OCI-LY1 (cell line): ENCODE measurements at regions not wholly inside any gene's neighbourhood (a gene's known extent, or its start where the extent isn't known, plus 50 kb on each side); places are given as distances from the start of the nearest gene placed in this dataset.

ENCODE experiments used
- H2AFZ ChIP-seq: fragments of 200-600 bp; sonication (generic), shearing (Covaris generic); 2 replicates; pipeline ENCODE4 v1.6.0; 2014; ENCODE audit warnings: antibody characterized with exemption, mild to moderate bottlenecking, low read length
- H3F3A ChIP-seq: fragments of 200-600 bp; sonication (generic), shearing (Covaris generic); 2 replicates; pipeline ENCODE4 v1.6.0; 2014; ENCODE audit warnings: mild to moderate bottlenecking, antibody characterized with exemption, low read length, moderate library complexity; ENCODE audit not compliant: insufficient read depth
- H3K27ac ChIP-seq: fragments of 200-600 bp; sonication (generic); 2 replicates; pipeline ENCODE4 v1.5.1; 2014; ENCODE audit warnings: low read length, mixed run types, mild to moderate bottlenecking, low read depth; ENCODE audit not compliant: poor library complexity, severe bottlenecking
- H3K27me3 ChIP-seq: fragments of 200-600 bp; sonication (generic); 2 replicates; pipeline ENCODE4 v1.6.0; 2014; ENCODE audit warnings: antibody characterized with exemption, mild to moderate bottlenecking, low read length, moderate library complexity; ENCODE audit not compliant: insufficient read depth
- H3K36me3 ChIP-seq: fragments of 200-600 bp; sonication (generic); 2 replicates; pipeline ENCODE4 v1.6.1; 2014; ENCODE audit warnings: mild to moderate bottlenecking, antibody characterized with exemption, low read length, moderate library complexity, mixed read lengths; ENCODE audit not compliant: insufficient read depth
- H3K4me1 ChIP-seq: fragments of 200-600 bp; sonication (generic); 2 replicates; pipeline ENCODE4 v1.5.1; 2014; ENCODE audit warnings: mild to moderate bottlenecking, low read length, moderate library complexity; ENCODE audit not compliant: insufficient read depth, severe bottlenecking
- H3K4me2 ChIP-seq: fragments of 200-600 bp; sonication (generic), shearing (Covaris generic); 2 replicates; pipeline ENCODE4 v1.6.1; 2014; ENCODE audit warnings: low read length
- H3K4me3 ChIP-seq: fragments of 200-600 bp; sonication (generic); 2 replicates; pipeline ENCODE4 v1.5.1; 2014; ENCODE audit warnings: low read length, low read depth, mild to moderate bottlenecking, mixed read lengths; ENCODE audit not compliant: poor library complexity, severe bottlenecking
- H3K79me2 ChIP-seq: fragments of 200-600 bp; shearing (Covaris generic); 2 replicates; pipeline ENCODE4 v1.6.1; 2016; ENCODE audit warnings: mixed run types, low read length, mixed read lengths; ENCODE audit not compliant: insufficient read depth
- H3K9ac ChIP-seq: fragments of 200-600 bp; sonication (generic), shearing (Covaris generic); 2 replicates; pipeline ENCODE4 v1.6.1; 2014; ENCODE audit warnings: mild to moderate bottlenecking, low read length, mixed read lengths
- H3K9me2 ChIP-seq: fragments of 200-600 bp; sonication (generic), shearing (Covaris generic); 2 replicates; pipeline ENCODE4 v1.6.1; 2014; ENCODE audit warnings: low read depth, mild to moderate bottlenecking, low read length, mixed read lengths
- H3K9me3 ChIP-seq: fragments of 200-600 bp; shearing (Covaris generic); 2 replicates; pipeline ENCODE4 v1.6.1; 2014; ENCODE audit warnings: low read length, mixed read lengths
- H4K20me1 ChIP-seq: fragments of 200-600 bp; sonication (generic), shearing (Covaris generic); 2 replicates; pipeline ENCODE4 v1.6.0; 2016; ENCODE audit warnings: mild to moderate bottlenecking, low read length; ENCODE audit not compliant: insufficient read depth
- CTCF ChIP-seq: fragments of 200-600 bp; sonication (generic), shearing (Covaris generic); IDR thresholded peaks from 2 replicates; pipeline ENCODE4 v1.5.1; 2017; ENCODE audit warnings: mild to moderate bottlenecking, antibody characterized with exemption, low read length, moderate library complexity, mixed read lengths
- EZH2 ChIP-seq: fragments of 200-600 bp; sonication (generic), shearing (Covaris generic); IDR thresholded peaks from 2 replicates; pipeline ENCODE4 v1.8.0; 2017; ENCODE audit warnings: borderline replicate concordance, mixed run types, mild to moderate bottlenecking, antibody characterized with exemption, low read length, moderate library complexity, mixed read lengths

GRCh38 chr6:82063574-82063973, 184.0 kb downstream of the IBTK start:
- Histone ChIP-seq H3K36me3 (no peaks in the 10 kb centered on the region), H3K4me3 (no peak overlapping the region), H2AFZ (no peak overlapping the region), H3K4me1 (no peaks in the 10 kb centered on the region), H3K9me3 (no peaks in the 10 kb centered on the region), H3F3A (no peaks in the 10 kb centered on the region), H3K4me2 (no peak overlapping the region), H3K27me3 (no peaks in the 10 kb centered on the region), H3K9ac (no peak overlapping the region), H3K79me2 (no peaks in the 10 kb centered on the region), H3K9me2 (no peaks in the 10 kb centered on the region), H3K27ac (no peak overlapping the region), H4K20me1 (no peaks in the 10 kb centered on the region)
- TF ChIP-seq CTCF = no peak
- no peak for TF ChIP-seq EZH2

- Histone ChIP-seq H3K9ac (no peak overlapping the region), H4K20me1 (no peaks in the 10 kb centered on the region), H3K4me2 (no peak overlapping the region), H3K79me2 (no peaks in the 10 kb centered on the region), H3K4me3 (no peak overlapping the region), H3K27ac (no peak overlapping the region), H3K9me2 (no peaks in the 10 kb centered on the region), H3K4me1 (no peaks in the 10 kb centered on the region), H3K9me3 (no peaks in the 10 kb centered on the region), H2AFZ (no peak overlapping the region), H3K36me3 (no peaks in the 10 kb centered on the region), H3F3A (no peaks in the 10 kb centered on the region), H3K27me3 (no peaks in the 10 kb centered on the region)
- TF ChIP-seq EZH2 = no peak
- no peak for TF ChIP-seq CTCF
These were observed 185.3 kb downstream of the IBTK start for GRCh38 chr6:82062219-82062618.

GRCh38 chr6:82057846-82058554, 189.5 kb downstream of the IBTK start:
- no peaks in the 10 kb centered on the region for H3K27me3 ChIP-seq
- H3K9ac ChIP-seq = no peak overlapping the region
- H3K4me3 ChIP-seq = no peak overlapping the region
- no peaks in the 10 kb centered on the region for H4K20me1 ChIP-seq
- no peaks in the 10 kb centered on the region for H3K79me2 ChIP-seq
- H3K27ac ChIP-seq = no peak overlapping the region
- H3K36me3 ChIP-seq = no peaks in the 10 kb centered on the region
- H3K4me1 ChIP-seq = no peaks in the 10 kb centered on the region
- no peak overlapping the region for H2AFZ ChIP-seq
- TF ChIP-seq EZH2 (no peak), CTCF (no peak)
- no peak overlapping the region for H3K4me2 ChIP-seq
- H3K9me3 ChIP-seq = no peaks in the 10 kb centered on the region
- no peaks in the 10 kb centered on the region for H3K9me2 ChIP-seq
- H3F3A ChIP-seq = no peaks in the 10 kb centered on the region
